Chondrocyte (in vitro differentiated cells): ENCODE measurements at regions not wholly inside any gene's neighbourhood (a gene's known extent, or its start where the extent isn't known, plus 50 kb on each side); places are given as distances from the start of the nearest gene placed in this dataset.

Experiments
- DNase-seq: peaks from one replicate; pipeline ENCODE4 v3.0.0; 2021; ENCODE audit warnings: mixed read lengths, low spot score
- H3K27ac Mint-ChIP-seq: one replicate; pipeline ENCODE4 v1.8.0; 2021; ENCODE audit warnings: mild to moderate bottlenecking, moderate library complexity, mixed read lengths; ENCODE audit not compliant: unreplicated experiment
- H3K27me3 Mint-ChIP-seq: 2 replicates; pipeline ENCODE4 v1.8.0; 2021; ENCODE audit warnings: low read depth, mixed read lengths
- H3K36me3 Mint-ChIP-seq: 2 replicates; pipeline ENCODE4 v1.8.0; 2021; ENCODE audit warnings: low read depth, mixed read lengths
- H3K4me1 Mint-ChIP-seq: 2 replicates; pipeline ENCODE4 v1.8.0; 2021; ENCODE audit warnings: low read depth, mild to moderate bottlenecking, mixed read lengths
- H3K4me3 Mint-ChIP-seq: one replicate; pipeline ENCODE4 v1.8.0; 2021; ENCODE audit warnings: mild to moderate bottlenecking, moderate library complexity, mixed read lengths; ENCODE audit not compliant: unreplicated experiment
- H3K9me3 Mint-ChIP-seq: 2 replicates; pipeline ENCODE4 v1.8.0; 2021; ENCODE audit warnings: low read depth, mixed read lengths
- TF ChIP-seq, protein P1 (sequence below): fragments of 200-600 bp; sonication (generic); IDR thresholded peaks from 2 replicates; pipeline ENCODE4 v1.5.0; 2021; ENCODE audit warnings: antibody characterized with exemption, mild to moderate bottlenecking, moderate library complexity

DNA sequence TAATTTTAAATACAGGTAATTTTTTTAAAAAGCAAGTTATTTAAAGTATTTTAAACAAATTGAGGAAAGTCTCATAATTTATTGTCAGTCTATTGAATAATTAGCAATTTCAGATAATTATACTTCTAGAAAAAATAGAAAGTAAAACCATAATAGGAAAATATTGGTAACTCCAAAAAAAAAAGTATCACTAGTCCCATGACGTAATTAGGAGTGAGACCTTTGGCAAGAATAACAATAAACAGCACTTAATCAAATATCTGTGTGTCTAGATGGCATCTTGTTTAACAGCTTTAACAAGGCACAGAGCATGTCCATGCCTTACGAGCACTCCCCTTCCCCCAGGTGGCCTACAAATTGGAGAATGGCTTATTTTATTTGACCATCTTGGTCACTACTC lies 1683.6 kb upstream of the AGA start:
- Mint-ChIP-seq H3K4me1 (no peaks in the 10 kb centered on the region), H3K4me3 (no peak overlapping the region), H3K36me3 (no peaks in the 10 kb centered on the region), H3K27me3 (no peaks in the 10 kb centered on the region), H3K27ac (no peak overlapping the region), H3K9me3 (no peaks in the 10 kb centered on the region)
- DNase-seq = no peak
- TF ChIP-seq, protein P1, sequence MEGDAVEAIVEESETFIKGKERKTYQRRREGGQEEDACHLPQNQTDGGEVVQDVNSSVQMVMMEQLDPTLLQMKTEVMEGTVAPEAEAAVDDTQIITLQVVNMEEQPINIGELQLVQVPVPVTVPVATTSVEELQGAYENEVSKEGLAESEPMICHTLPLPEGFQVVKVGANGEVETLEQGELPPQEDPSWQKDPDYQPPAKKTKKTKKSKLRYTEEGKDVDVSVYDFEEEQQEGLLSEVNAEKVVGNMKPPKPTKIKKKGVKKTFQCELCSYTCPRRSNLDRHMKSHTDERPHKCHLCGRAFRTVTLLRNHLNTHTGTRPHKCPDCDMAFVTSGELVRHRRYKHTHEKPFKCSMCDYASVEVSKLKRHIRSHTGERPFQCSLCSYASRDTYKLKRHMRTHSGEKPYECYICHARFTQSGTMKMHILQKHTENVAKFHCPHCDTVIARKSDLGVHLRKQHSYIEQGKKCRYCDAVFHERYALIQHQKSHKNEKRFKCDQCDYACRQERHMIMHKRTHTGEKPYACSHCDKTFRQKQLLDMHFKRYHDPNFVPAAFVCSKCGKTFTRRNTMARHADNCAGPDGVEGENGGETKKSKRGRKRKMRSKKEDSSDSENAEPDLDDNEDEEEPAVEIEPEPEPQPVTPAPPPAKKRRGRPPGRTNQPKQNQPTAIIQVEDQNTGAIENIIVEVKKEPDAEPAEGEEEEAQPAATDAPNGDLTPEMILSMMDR = no peak

DNA sequence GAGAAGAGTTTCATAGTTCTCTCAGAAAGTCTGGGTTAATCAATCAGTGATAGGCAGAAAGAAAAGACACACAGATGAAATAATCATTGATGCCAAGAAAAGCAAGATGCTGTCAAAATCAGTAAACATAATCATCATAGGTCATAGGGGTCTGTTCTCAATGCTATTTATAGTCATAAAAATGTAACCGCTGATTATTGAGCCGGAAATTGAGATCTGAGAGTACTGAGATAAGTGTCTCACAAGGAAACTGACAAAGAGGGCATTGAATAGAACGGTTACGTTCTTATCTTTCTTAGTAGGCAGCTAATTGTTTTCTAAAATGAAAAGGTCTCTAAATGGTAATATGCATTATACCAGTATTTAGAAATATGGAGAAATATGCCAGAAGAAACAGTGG lies 1686.1 kb upstream of the AGA start:
- no peaks in the 10 kb centered on the region for H3K36me3 Mint-ChIP-seq
- H3K4me3 Mint-ChIP-seq = no peak overlapping the region
- H3K27me3 Mint-ChIP-seq = no peaks in the 10 kb centered on the region
- TF ChIP-seq, protein P1 = no peak
- no peak overlapping the region for H3K27ac Mint-ChIP-seq
- no peaks in the 10 kb centered on the region for H3K4me1 Mint-ChIP-seq
- H3K9me3 Mint-ChIP-seq = no peaks in the 10 kb centered on the region
- DNase-seq = no peak

DNA sequence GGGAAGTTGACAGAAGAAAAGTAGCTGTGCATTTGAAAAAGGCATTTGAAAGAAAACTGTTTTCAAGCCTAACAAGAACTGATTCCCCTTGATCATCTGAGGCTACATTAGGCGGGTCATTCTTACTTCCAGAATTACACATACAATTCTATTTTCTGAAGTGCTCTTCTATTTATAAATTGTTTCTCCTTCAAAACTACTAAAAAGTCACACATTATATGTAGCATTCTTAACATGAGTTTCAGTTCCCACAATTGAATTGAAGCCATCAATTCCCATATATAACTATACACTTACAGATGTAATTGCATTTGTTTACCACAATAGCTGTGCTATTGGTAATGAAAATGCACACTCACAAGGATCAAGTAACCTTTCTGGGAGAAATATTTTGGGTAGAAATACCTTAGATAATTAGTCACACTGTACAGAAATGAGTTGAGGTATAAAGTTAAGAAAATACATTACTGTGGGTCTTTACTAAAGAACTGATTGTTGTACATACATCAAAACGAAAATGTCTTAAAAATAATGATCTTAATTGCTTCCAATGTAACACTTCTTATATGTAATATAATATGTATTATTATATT lies 1688.0 kb upstream of the AGA start:
- H3K27me3 Mint-ChIP-seq = no peaks in the 10 kb centered on the region
- no peaks in the 10 kb centered on the region for H3K4me1 Mint-ChIP-seq
- DNase-seq = no peak
- H3K4me3 Mint-ChIP-seq = no peak overlapping the region
- no peak overlapping the region for H3K27ac Mint-ChIP-seq
- H3K9me3 Mint-ChIP-seq = no peaks in the 10 kb centered on the region
- no peaks in the 10 kb centered on the region for H3K36me3 Mint-ChIP-seq
- TF ChIP-seq, protein P1 = no peak

DNA sequence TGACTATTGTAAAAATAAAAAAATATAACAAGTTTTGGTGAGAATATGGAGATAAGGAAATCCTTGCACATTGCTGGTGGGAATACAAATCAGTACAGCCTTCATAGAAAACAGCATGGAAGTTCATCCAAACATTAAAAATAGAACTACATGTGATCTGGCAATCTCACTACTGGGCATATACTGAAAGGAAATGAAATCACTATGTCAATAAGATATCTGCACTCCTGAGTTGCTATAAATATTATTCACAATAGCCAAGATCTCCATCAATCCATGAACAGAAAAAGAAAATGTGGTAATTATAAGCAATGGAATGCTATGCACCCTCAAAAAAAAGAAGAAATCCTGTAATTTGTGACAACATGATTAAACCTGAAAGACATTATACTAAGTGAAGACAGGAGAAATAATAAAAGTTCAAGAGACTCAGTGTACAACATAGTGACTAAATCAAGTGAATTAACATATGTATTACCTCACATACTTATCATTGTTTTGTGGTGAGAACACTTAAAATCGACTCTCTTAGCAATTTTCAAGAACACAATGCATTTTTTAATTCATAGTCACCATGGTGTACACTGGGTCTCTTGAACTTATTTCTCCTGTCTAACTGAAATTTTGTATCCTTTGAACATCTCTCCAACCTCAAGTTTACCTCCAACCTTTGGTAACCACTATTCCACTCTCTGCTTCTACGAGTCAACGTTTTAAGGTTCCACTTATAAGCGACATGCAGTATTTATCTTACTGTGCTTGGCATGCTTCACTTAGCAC lies 1703.7 kb upstream of the AGA start:
- Mint-ChIP-seq H3K9me3 (peaks cover 2% of the 10 kb centered on the region), H3K27ac (no peak overlapping the region), H3K4me3 (no peak overlapping the region), H3K4me1 (peaks cover 3% of the 10 kb centered on the region), H3K27me3 (no peaks in the 10 kb centered on the region), H3K36me3 (no peaks in the 10 kb centered on the region)
- no peak for DNase-seq
- TF ChIP-seq, protein P1 = no peak

DNA sequence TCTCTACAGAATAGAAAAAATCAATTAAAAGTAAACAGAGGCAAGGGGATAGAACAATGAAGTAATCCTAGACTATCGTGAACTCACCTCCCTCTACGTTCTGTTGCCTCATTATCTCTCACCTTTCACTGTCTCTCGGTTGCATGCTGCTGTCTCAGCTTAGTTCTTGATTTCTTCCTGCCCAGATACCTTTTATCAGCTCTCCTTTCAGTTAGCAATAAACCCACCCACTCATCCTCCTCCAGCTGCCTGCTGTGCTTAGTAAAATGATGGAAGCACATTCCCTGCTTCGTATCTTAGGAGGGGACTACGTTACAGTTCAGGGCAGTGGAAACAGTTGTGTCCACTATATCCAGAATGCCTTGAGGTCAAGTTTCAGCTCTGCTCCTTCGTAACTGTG lies 1709.5 kb upstream of the AGA start:
- H3K27ac Mint-ChIP-seq = no peak overlapping the region
- no peaks in the 10 kb centered on the region for H3K36me3 Mint-ChIP-seq
- no peaks in the 10 kb centered on the region for H3K27me3 Mint-ChIP-seq

More for the DNA sequence above, 1709.5 kb upstream of the AGA start:
- Mint-ChIP-seq H3K4me3 (no peak overlapping the region), H3K4me1 (no peaks in the 10 kb centered on the region), H3K9me3 (no peaks in the 10 kb centered on the region)
- TF ChIP-seq, protein P1 = no peak
- DNase-seq = no peak
